Cardiac muscle cell (in vitro differentiated cells and primary cell): ENCODE measurements at regions not wholly inside any gene's neighbourhood (a gene's known extent, or its start where the extent isn't known, plus 50 kb on each side); places are given as distances from the start of the nearest gene placed in this dataset.

ENCODE experiments used
- DNase-seq, 2 donors: peaks; one replicate each; pipeline versions ENCODE4 v3.0.0 to v3.0.0-alpha.2; 2010 to 2017; ENCODE audit warnings: low read depth in 1 of 2, low spot score in 1 of 2
- H3K27ac ChIP-seq: fragments of 200-600 bp; sonication (generic); 2 replicates; pipeline ENCODE4 v1.5.1; 2016
- H3K27me3 ChIP-seq: fragments of 200-600 bp; sonication (generic); 2 replicates; pipeline ENCODE4 v1.6.0; 2016; ENCODE audit warnings: control low read depth
- H3K36me3 ChIP-seq: fragments of 200-600 bp; sonication (generic); 2 replicates; pipeline ENCODE4 v1.5.1; 2016; ENCODE audit warnings: control low read depth
- H3K4me1 ChIP-seq: fragments of 200-600 bp; sonication (generic); 2 replicates; pipeline ENCODE4 v1.8.1; 2017; ENCODE audit warnings: low read depth, mild to moderate bottlenecking, mixed run types
- H3K4me3 ChIP-seq: fragments of 200-600 bp; sonication (generic); 2 replicates; pipeline ENCODE4 v1.5.1; 2016; ENCODE audit warnings: mild to moderate bottlenecking
- H3K9me3 ChIP-seq: fragments of 200-600 bp; sonication (generic); 2 replicates; pipeline ENCODE4 v1.5.1; 2017; ENCODE audit warnings: low read depth, mild to moderate bottlenecking, control low read depth
- CTCF ChIP-seq: IDR thresholded peaks from 2 replicates; pipeline ENCODE4 v1.5.1; 2012; ENCODE audit warnings: low read depth, mild to moderate bottlenecking, low read length

DNA sequence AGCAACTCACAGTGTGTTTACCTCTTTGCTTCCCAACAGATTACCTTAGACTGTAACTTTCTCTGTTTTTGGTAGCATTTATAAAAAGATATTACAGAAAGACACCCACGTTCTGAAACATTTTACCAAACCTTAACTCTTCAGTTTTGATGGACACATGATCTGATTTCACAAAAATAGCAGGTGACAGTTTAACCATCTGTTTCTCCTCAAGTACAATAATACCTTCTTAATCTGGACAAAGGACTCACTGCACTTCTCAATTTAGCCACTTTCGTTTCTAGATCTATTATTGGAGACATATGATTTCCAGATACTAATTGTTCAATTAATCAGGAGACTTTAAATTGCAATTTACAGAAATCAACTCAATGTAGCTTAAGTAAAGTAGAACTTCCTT, 703.8 kb upstream of the KIF2B start:
- H3K4me1 ChIP-seq: no peaks in the 10 kb centered on the region
- TF ChIP-seq CTCF: no peak
- no peaks in the 10 kb centered on the region for H3K9me3 ChIP-seq
- H3K4me3 ChIP-seq: no peak overlapping the region
- H3K27ac ChIP-seq: no peak overlapping the region
- H3K27me3 ChIP-seq: no peaks in the 10 kb centered on the region
- no peaks in the 10 kb centered on the region for H3K36me3 ChIP-seq
- DNase-seq: no peak

DNA sequence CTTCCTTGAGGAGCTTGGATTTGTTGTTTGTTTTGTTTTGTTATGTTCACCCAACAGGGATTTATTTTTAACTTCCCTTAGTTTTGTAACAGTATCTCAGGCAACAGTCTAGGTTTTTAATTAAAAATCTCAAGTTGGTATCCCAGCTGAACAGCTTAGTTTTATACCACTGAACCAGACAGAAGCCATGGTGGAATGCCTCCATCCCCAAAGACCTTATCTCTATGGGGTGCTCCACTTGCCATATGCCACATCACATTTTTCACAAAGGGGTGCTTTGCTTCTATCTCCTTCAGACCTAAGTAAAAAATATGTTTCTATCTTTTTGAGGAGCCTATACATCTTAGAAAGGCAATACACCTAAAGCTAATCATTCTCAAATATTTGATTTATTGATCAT, 715.8 kb upstream of the KIF2B start:
- Histone ChIP-seq H3K4me1 (no peaks in the 10 kb centered on the region), H3K27me3 (no peaks in the 10 kb centered on the region), H3K4me3 (no peak overlapping the region), H3K9me3 (no peaks in the 10 kb centered on the region), H3K36me3 (no peaks in the 10 kb centered on the region), H3K27ac (no peak overlapping the region)
- TF ChIP-seq CTCF: no peak
- DNase-seq: no peak

GRCh38 chr17:53101706-53102105, 721.0 kb upstream of the KIF2B start:
- Histone ChIP-seq H3K9me3 (no peaks in the 10 kb centered on the region), H3K27ac (no peak overlapping the region), H3K4me1 (no peaks in the 10 kb centered on the region), H3K36me3 (no peaks in the 10 kb centered on the region), H3K4me3 (no peak overlapping the region), H3K27me3 (no peaks in the 10 kb centered on the region)
- no peak for DNase-seq
- no peak for TF ChIP-seq CTCF

- no peak overlapping the region for H3K4me3 ChIP-seq
- no peak overlapping the region for H3K27ac ChIP-seq
- DNase-seq: no peak
- TF ChIP-seq CTCF: no peak
- no peaks in the 10 kb centered on the region for H3K4me1 ChIP-seq
- no peaks in the 10 kb centered on the region for H3K27me3 ChIP-seq
- no peaks in the 10 kb centered on the region for H3K9me3 ChIP-seq
- H3K36me3 ChIP-seq: no peaks in the 10 kb centered on the region
Observed at GRCh38 chr17:53100126-53100525, 722.6 kb upstream of the KIF2B start.

DNA sequence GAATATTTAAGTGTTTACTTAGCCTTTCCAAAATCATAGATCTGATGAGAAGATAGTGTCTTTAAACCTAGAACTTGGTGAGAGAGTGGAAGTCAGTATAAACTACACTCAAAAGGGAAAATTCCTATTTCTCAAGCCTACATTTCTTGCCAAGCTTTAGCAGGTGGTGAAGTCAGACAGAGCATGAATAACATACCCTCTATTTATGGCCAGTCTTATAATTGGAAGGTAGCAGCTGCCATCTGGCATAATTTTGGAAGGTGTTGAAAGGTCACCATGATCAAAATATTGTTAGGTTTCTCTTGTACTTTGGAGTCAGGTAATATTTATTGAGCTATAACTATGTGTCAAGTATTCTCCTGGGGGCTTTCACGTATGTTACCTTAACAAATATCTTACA, 729.3 kb upstream of the KIF2B start:
- TF ChIP-seq CTCF: no peak
- no peak for DNase-seq

GRCh38 chr17:53092072-53092471, 730.7 kb upstream of the KIF2B start:
- H3K27ac ChIP-seq: no peak overlapping the region
- H3K4me3 ChIP-seq: no peak overlapping the region
- TF ChIP-seq CTCF: no peak
- H3K27me3 ChIP-seq: no peaks in the 10 kb centered on the region
- no peaks in the 10 kb centered on the region for H3K36me3 ChIP-seq
- DNase-seq: no peak
- no peaks in the 10 kb centered on the region for H3K9me3 ChIP-seq
- H3K4me1 ChIP-seq: no peaks in the 10 kb centered on the region

More for the DNA sequence above, 729.3 kb upstream of the KIF2B start:
- H3K4me3 ChIP-seq: no peak overlapping the region
- H3K4me1 ChIP-seq: no peaks in the 10 kb centered on the region
- no peaks in the 10 kb centered on the region for H3K9me3 ChIP-seq
- H3K27me3 ChIP-seq: no peaks in the 10 kb centered on the region
- H3K27ac ChIP-seq: no peak overlapping the region
- no peaks in the 10 kb centered on the region for H3K36me3 ChIP-seq
